Activated CD4-positive, alpha-beta T cell treated with anti-CD3 and anti-CD28 coated beads, Interleukin-2, amount 50 U/mL, for 48 hours (primary cell): ENCODE measurements at regions not wholly inside any gene's neighbourhood (a gene's known extent, or its start where the extent isn't known, plus 50 kb on each side); places are given as distances from the start of the nearest gene placed in this dataset.

ENCODE experiments used
- DNase-seq, 2 experiments: peaks; one replicate each; pipeline ENCODE4 v3.0.0-alpha.2; 2020

- DNase-seq, result no peak
Observed at GRCh38 chr6:19643287-19643686, 193.9 kb upstream of the ID4 start.

- no peak for DNase-seq
Observed at GRCh38 chr6:19643713-19644112, 193.5 kb upstream of the ID4 start.

- DNase-seq, result no peak
Observed at GRCh38 chr6:19655744-19656143, 181.4 kb upstream of the ID4 start.

GRCh38 chr6:19660123-19660910, 176.9 kb upstream of the ID4 start:
- DNase-seq, result no peak

- DNase-seq, result no peak
Observed at GRCh38 chr6:19662911-19663310, 174.3 kb upstream of the ID4 start.

GRCh38 chr6:19663479-19663878, 173.7 kb upstream of the ID4 start:
- no peak for DNase-seq

GRCh38 chr6:19664050-19664449, 173.1 kb upstream of the ID4 start:
- no peak for DNase-seq

GRCh38 chr6:19664878-19665612, 172.1 kb upstream of the ID4 start:
- no peak for DNase-seq

GRCh38 chr6:19665613-19665909, 171.6 kb upstream of the ID4 start:
- no peak for DNase-seq

GRCh38 chr6:19668710-19669109, 168.5 kb upstream of the ID4 start:
- DNase-seq, result no peak

GRCh38 chr6:19669206-19669605, 168.0 kb upstream of the ID4 start:
- no peak for DNase-seq

GRCh38 chr6:19682859-19683258, 154.3 kb upstream of the ID4 start:
- DNase-seq, result no peak

GRCh38 chr6:19690325-19691075, 146.7 kb upstream of the ID4 start:
- DNase-seq, result no peak

- no peak for DNase-seq
Observed at GRCh38 chr6:19691465-19692167, 145.6 kb upstream of the ID4 start.

- DNase-seq, result no peak
Observed at GRCh38 chr6:19692506-19693298, 144.5 kb upstream of the ID4 start.

- DNase-seq, result no peak
Observed at GRCh38 chr6:19694697-19695096, 142.5 kb upstream of the ID4 start.

- DNase-seq, result no peak
Observed at GRCh38 chr6:19697744-19698290, 139.4 kb upstream of the ID4 start.

- DNase-seq, result no peak
Observed at GRCh38 chr6:19699932-19700331, 137.2 kb upstream of the ID4 start.

- DNase-seq, result no peak
Observed at GRCh38 chr6:19705606-19706005, 131.6 kb upstream of the ID4 start.

- DNase-seq, result no peak
Observed at GRCh38 chr6:19712012-19712688, 125.0 kb upstream of the ID4 start.

- DNase-seq, result no peak
Observed at GRCh38 chr6:19712998-19713397, 124.2 kb upstream of the ID4 start.

- no peak for DNase-seq
Observed at GRCh38 chr6:19713411-19713810, 123.8 kb upstream of the ID4 start.
